Neural cell (in vitro differentiated cells): ENCODE measurements at regions not wholly inside any gene's neighbourhood (a gene's known extent, or its start where the extent isn't known, plus 50 kb on each side); places are given as distances from the start of the nearest gene placed in this dataset.

Experiments used
- H2AFZ ChIP-seq: fragments of 200-600, 300-800 bp; sonication (generic), shearing (Covaris generic); 2 replicates; pipeline ENCODE4 v1.6.0; 2014; ENCODE audit warnings: low read depth, mild to moderate bottlenecking, antibody characterized with exemption, low read length, moderate library complexity
- H3F3A ChIP-seq: fragments of 200-600 bp; shearing (Covaris generic); 2 replicates; pipeline ENCODE4 v1.6.1; 2016; ENCODE audit warnings: mild to moderate bottlenecking, moderate library complexity, mixed read lengths, antibody characterized with exemption, low read length; ENCODE audit not compliant: insufficient read depth, poor library complexity, severe bottlenecking
- H3K27ac ChIP-seq: fragments of 200-600, 300-800 bp; sonication (generic), shearing (Covaris generic); 2 replicates; pipeline ENCODE4 v1.5.1; 2014; ENCODE audit warnings: mild to moderate bottlenecking, low read length, moderate library complexity
- H3K27me3 ChIP-seq: fragments of 300-800, 200-600 bp; sonication (generic), shearing (Covaris generic); 2 replicates; pipeline ENCODE4 v1.6.0; 2014; ENCODE audit warnings: mild to moderate bottlenecking, low read depth, low read length, moderate library complexity; ENCODE audit not compliant: insufficient read depth
- H3K36me3 ChIP-seq: fragments of 300-800, 200-600 bp; sonication (generic), shearing (Covaris generic); 2 replicates; pipeline ENCODE4 v1.5.1; 2014; ENCODE audit warnings: mild to moderate bottlenecking, antibody characterized with exemption, low read length, moderate library complexity; ENCODE audit not compliant: insufficient read depth
- H3K4me2 ChIP-seq: fragments of 300-800, 200-600 bp; sonication (generic), shearing (Covaris generic); 2 replicates; pipeline ENCODE4 v1.6.0; 2014; ENCODE audit warnings: mild to moderate bottlenecking, low read length
- H3K4me3 ChIP-seq: fragments of 300-800, 200-600 bp; sonication (generic), shearing (Covaris generic); 2 replicates; pipeline ENCODE4 v1.5.1; 2014; ENCODE audit warnings: mild to moderate bottlenecking, low read length, moderate library complexity
- H3K79me2 ChIP-seq: fragments of 200-600 bp; shearing (Covaris generic); replicated peaks from 2 replicates; pipeline ENCODE4 v1.6.0; 2014; ENCODE audit warnings: mild to moderate bottlenecking, low read length, moderate library complexity; ENCODE audit not compliant: insufficient read depth
- H3K9ac ChIP-seq: fragments of 300-800, 200-600 bp; sonication (generic), shearing (Covaris generic); 2 replicates; pipeline ENCODE4 v1.6.1; 2016; ENCODE audit warnings: mild to moderate bottlenecking, low read length, mixed read lengths
- H3K9me2 ChIP-seq: fragments of 200-600 bp; shearing (Covaris generic); 2 replicates; pipeline ENCODE4 v1.6.1; 2016; ENCODE audit warnings: mild to moderate bottlenecking, low read length, mixed read lengths; ENCODE audit not compliant: insufficient read depth
- H3K9me3 ChIP-seq: fragments of 200-600, 300-800 bp; sonication (generic), shearing (Covaris generic); 2 replicates; pipeline ENCODE4 v1.6.1; 2016; ENCODE audit warnings: mild to moderate bottlenecking, mixed run types, low read length, moderate library complexity, mixed read lengths
- H4K20me1 ChIP-seq: fragments of 200-600 bp; shearing (Covaris generic); 2 replicates; pipeline ENCODE4 v1.6.1; 2016; ENCODE audit warnings: mild to moderate bottlenecking, mixed run types; ENCODE audit not compliant: insufficient read depth
- EP300 ChIP-seq: fragments of 450-650 bp; conservative IDR thresholded peaks from 2 replicates; pipeline ENCODE4 v1.6.1; 2014; ENCODE audit warnings: antibody characterized with exemption, mild to moderate bottlenecking, moderate library complexity; ENCODE audit not compliant: poor library complexity, severe bottlenecking
- EZH2 ChIP-seq: fragments of 200-600, 300-800 bp; shearing (Covaris generic), sonication (generic); IDR thresholded peaks from 2 replicates; pipeline ENCODE4 v1.6.1; 2014; ENCODE audit warnings: antibody characterized with exemption, low read length, borderline replicate concordance, mild to moderate bottlenecking; ENCODE audit not compliant: insufficient read depth, poor library complexity, severe bottlenecking
- MXI1 ChIP-seq: fragments of 450-650 bp; conservative IDR thresholded peaks from 2 replicates; pipeline ENCODE4 v1.6.1; 2014; ENCODE audit warnings: antibody characterized with exemption, mild to moderate bottlenecking; ENCODE audit not compliant: poor library complexity, severe bottlenecking
- POLR2AphosphoS5 ChIP-seq: IDR thresholded peaks from 2 replicates; pipeline ENCODE4 v1.6.1; 2012
- RAD21 ChIP-seq: fragments of 450-650 bp; conservative IDR thresholded peaks from 2 replicates; pipeline ENCODE4 v1.6.1; 2014; ENCODE audit warnings: antibody characterized with exemption, mild to moderate bottlenecking, moderate library complexity
- SMC3 ChIP-seq: fragments of 450-650 bp; conservative IDR thresholded peaks from 2 replicates; pipeline ENCODE4 v1.6.1; 2014; ENCODE audit warnings: antibody characterized with exemption, mild to moderate bottlenecking, moderate library complexity; ENCODE audit not compliant: poor library complexity
- TAF1 ChIP-seq: IDR thresholded peaks from 2 replicates; pipeline ENCODE4 v1.6.1; 2012; ENCODE audit warnings: low read depth
- TF ChIP-seq, protein P1 (sequence below): fragments of 450-650 bp; IDR thresholded peaks from 2 replicates; pipeline ENCODE4 v1.5.1; 2014; ENCODE audit warnings: antibody characterized with exemption, mild to moderate bottlenecking, moderate library complexity; ENCODE audit not compliant: poor library complexity, severe bottlenecking
- TF ChIP-seq, protein P2 (sequence below): IDR thresholded peaks from 2 replicates; pipeline ENCODE4 v1.6.1; 2012; ENCODE audit warnings: borderline replicate concordance

- Histone ChIP-seq H3F3A (no peaks in the 10 kb centered on the region), H3K9me2 (no peaks in the 10 kb centered on the region), H3K27ac (no peak overlapping the region), H4K20me1 (no peaks in the 10 kb centered on the region), H3K79me2 (no peaks in the 10 kb centered on the region), H2AFZ (no peak overlapping the region), H3K9me3 (no peaks in the 10 kb centered on the region), H3K36me3 (no peaks in the 10 kb centered on the region), H3K9ac (no peak overlapping the region), H3K27me3 (no peaks in the 10 kb centered on the region), H3K4me3 (no peak overlapping the region), H3K4me2 (no peak overlapping the region)
- TF ChIP-seq POLR2AphosphoS5 (no peak), TAF1 (no peak), SMC3 (no peak), MXI1 (no peak), EZH2 (no peak), EP300 (no peak)
- TF ChIP-seq, protein P1, sequence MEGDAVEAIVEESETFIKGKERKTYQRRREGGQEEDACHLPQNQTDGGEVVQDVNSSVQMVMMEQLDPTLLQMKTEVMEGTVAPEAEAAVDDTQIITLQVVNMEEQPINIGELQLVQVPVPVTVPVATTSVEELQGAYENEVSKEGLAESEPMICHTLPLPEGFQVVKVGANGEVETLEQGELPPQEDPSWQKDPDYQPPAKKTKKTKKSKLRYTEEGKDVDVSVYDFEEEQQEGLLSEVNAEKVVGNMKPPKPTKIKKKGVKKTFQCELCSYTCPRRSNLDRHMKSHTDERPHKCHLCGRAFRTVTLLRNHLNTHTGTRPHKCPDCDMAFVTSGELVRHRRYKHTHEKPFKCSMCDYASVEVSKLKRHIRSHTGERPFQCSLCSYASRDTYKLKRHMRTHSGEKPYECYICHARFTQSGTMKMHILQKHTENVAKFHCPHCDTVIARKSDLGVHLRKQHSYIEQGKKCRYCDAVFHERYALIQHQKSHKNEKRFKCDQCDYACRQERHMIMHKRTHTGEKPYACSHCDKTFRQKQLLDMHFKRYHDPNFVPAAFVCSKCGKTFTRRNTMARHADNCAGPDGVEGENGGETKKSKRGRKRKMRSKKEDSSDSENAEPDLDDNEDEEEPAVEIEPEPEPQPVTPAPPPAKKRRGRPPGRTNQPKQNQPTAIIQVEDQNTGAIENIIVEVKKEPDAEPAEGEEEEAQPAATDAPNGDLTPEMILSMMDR, result no peak
- TF ChIP-seq, protein P2, sequence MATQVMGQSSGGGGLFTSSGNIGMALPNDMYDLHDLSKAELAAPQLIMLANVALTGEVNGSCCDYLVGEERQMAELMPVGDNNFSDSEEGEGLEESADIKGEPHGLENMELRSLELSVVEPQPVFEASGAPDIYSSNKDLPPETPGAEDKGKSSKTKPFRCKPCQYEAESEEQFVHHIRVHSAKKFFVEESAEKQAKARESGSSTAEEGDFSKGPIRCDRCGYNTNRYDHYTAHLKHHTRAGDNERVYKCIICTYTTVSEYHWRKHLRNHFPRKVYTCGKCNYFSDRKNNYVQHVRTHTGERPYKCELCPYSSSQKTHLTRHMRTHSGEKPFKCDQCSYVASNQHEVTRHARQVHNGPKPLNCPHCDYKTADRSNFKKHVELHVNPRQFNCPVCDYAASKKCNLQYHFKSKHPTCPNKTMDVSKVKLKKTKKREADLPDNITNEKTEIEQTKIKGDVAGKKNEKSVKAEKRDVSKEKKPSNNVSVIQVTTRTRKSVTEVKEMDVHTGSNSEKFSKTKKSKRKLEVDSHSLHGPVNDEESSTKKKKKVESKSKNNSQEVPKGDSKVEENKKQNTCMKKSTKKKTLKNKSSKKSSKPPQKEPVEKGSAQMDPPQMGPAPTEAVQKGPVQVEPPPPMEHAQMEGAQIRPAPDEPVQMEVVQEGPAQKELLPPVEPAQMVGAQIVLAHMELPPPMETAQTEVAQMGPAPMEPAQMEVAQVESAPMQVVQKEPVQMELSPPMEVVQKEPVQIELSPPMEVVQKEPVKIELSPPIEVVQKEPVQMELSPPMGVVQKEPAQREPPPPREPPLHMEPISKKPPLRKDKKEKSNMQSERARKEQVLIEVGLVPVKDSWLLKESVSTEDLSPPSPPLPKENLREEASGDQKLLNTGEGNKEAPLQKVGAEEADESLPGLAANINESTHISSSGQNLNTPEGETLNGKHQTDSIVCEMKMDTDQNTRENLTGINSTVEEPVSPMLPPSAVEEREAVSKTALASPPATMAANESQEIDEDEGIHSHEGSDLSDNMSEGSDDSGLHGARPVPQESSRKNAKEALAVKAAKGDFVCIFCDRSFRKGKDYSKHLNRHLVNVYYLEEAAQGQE, result no peak
Measured at GRCh38 chr11:97854877-97855276, 1165.9 kb upstream of the CNTN5 start.

GRCh38 chr11:97856666-97857065, 1164.1 kb upstream of the CNTN5 start:
- Histone ChIP-seq H2AFZ (no peak overlapping the region), H3K9me3 (no peaks in the 10 kb centered on the region), H3K9ac (no peak overlapping the region), H3K27ac (no peak overlapping the region), H3F3A (no peaks in the 10 kb centered on the region), H4K20me1 (no peaks in the 10 kb centered on the region), H3K79me2 (no peaks in the 10 kb centered on the region), H3K9me2 (no peaks in the 10 kb centered on the region), H3K36me3 (no peaks in the 10 kb centered on the region), H3K4me3 (no peak overlapping the region), H3K4me2 (no peak overlapping the region), H3K27me3 (no peaks in the 10 kb centered on the region)
- TF ChIP-seq, protein P2, result no peak
- TF ChIP-seq TAF1 (no peak), MXI1 (no peak), EZH2 (no peak), RAD21 (no peak), POLR2AphosphoS5 (no peak), EP300 (no peak), SMC3 (no peak)
- TF ChIP-seq, protein P1, result no peak
